BE2C (cell line): ENCODE measurements at regions not wholly inside any gene's neighbourhood (a gene's known extent, or its start where the extent isn't known, plus 50 kb on each side); places are given as distances from the start of the nearest gene placed in this dataset.

Experiments
- DNase-seq: peaks from one replicate; pipeline ENCODE4 v3.0.0-alpha.2; 2020
- H3K27me3 ChIP-seq: fragments of 250-450 bp; sonication (Bioruptor Pico); 2 replicates; pipeline ENCODE4 v1.5.1; 2020; ENCODE audit warnings: mild to moderate bottlenecking
- H3K36me3 ChIP-seq: fragments of 250-450 bp; sonication (Bioruptor Pico); 2 replicates; pipeline ENCODE4 v1.5.1; 2020; ENCODE audit warnings: mild to moderate bottlenecking
- H3K4me1 ChIP-seq: fragments of 250-450 bp; sonication (Bioruptor Pico); 2 replicates; pipeline ENCODE4 v1.5.1; 2020
- H3K4me3 ChIP-seq: 2 replicates; pipeline ENCODE4 v1.5.1; 2011; ENCODE audit warnings: low read depth, low read length
- H3K9me3 ChIP-seq: fragments of 250-450 bp; sonication (Bioruptor Pico); 2 replicates; pipeline ENCODE4 v1.5.1; 2020
- TF ChIP-seq, protein P1 (sequence below): IDR thresholded peaks from 2 replicates; pipeline ENCODE4 v1.5.1; 2012; ENCODE audit warnings: mild to moderate bottlenecking, low read depth, low read length

DNA sequence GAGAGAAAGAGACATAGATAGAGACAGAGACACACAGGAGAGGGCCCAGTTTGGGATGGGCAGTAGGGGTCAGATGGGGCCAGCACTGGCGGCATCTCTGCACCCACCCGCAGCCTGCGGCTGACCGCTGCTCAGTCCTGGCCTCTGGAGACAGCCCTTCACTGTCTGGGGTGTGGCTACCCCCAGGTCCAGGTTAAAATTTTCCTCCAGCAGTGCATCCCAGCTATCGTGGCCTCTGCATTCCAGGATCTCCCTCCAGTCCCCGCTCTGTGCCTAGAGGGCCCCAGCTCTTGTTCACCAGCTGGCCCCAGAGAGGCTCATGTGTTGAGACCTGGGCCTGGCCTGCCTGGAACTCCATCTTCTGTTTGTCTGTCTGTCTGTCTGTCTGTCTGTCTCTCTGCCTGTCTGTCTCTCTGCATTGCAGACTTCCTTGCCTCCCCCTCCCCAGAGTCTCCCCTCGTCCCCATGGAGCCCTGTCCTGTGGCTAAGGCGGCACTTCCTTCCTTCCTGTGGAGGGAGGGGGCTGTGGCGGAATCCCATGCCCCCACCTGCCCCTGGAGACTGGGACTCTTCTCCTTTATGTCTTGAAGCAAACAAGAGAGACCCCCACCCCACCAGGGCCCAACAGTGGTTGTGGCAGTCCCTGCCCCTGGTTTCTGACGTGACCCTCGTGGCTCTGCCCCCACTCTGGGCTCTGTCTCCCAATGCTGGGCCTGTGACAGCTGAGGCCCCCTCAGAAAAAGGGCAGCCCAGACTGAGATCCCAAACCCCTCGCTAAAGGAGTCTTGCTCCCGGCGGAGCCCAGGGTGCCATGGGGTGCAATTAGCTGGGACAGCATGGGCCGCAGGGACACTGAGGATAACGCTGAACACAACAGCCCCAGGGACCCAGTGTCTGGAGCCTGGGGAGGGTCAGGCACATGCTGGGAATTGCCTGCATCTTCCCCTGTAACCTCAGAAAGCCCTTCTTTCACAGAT lies 241.8 kb downstream of the NPHP4 start:
- no peaks in the 10 kb centered on the region for H3K27me3 ChIP-seq
- H3K4me1 ChIP-seq = no peaks in the 10 kb centered on the region
- no peak for DNase-seq
- H3K36me3 ChIP-seq = no peaks in the 10 kb centered on the region
- TF ChIP-seq, protein P1, sequence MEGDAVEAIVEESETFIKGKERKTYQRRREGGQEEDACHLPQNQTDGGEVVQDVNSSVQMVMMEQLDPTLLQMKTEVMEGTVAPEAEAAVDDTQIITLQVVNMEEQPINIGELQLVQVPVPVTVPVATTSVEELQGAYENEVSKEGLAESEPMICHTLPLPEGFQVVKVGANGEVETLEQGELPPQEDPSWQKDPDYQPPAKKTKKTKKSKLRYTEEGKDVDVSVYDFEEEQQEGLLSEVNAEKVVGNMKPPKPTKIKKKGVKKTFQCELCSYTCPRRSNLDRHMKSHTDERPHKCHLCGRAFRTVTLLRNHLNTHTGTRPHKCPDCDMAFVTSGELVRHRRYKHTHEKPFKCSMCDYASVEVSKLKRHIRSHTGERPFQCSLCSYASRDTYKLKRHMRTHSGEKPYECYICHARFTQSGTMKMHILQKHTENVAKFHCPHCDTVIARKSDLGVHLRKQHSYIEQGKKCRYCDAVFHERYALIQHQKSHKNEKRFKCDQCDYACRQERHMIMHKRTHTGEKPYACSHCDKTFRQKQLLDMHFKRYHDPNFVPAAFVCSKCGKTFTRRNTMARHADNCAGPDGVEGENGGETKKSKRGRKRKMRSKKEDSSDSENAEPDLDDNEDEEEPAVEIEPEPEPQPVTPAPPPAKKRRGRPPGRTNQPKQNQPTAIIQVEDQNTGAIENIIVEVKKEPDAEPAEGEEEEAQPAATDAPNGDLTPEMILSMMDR = no peak
- no peak overlapping the region for H3K4me3 ChIP-seq
- H3K9me3 ChIP-seq = no peaks in the 10 kb centered on the region

DNA sequence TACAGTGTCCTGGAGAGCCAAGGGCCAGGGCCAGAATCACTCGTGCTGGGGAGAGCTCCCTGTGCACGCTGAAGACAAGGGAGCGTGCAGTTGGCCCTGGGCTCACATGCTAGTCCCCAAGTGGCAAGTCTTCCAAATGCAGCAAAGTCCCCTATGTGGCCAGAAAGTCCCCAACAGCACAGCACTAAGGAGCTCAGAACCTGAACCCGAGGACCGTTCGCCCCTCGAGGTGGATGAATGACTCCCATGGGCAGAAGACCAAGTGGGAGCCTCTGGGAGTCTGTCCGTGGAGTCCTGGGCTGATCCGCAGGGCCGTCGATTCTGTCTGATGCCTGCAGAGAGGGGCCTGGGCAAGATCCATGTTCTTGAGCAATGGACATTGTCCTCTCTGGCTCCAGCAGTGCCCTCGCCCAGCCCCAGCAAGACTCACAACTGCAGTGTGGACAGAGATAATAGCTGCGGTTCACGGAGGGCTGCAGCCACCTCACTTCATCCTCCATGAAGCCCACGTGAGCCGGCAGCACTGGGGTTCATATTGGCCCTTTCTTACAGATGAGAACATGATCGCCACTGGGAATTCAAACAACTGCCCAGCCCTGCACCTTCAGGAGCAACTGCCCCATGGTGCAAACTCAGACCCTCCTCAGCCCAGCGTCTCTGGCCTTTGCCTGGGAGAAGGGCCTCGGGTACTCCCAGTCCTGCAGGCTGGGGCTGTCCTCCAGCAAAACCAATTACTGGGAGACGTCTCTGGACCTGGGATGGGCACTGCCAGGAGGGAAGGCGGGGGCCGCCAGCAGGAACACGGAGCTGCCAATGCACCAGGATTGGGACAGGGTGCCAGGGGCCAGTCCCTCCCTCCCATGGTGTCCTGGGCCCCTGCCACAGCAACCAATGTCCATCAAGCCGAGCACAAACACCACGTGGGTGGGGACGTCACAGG lies 243.7 kb downstream of the NPHP4 start:
- DNase-seq = no peak

DNA sequence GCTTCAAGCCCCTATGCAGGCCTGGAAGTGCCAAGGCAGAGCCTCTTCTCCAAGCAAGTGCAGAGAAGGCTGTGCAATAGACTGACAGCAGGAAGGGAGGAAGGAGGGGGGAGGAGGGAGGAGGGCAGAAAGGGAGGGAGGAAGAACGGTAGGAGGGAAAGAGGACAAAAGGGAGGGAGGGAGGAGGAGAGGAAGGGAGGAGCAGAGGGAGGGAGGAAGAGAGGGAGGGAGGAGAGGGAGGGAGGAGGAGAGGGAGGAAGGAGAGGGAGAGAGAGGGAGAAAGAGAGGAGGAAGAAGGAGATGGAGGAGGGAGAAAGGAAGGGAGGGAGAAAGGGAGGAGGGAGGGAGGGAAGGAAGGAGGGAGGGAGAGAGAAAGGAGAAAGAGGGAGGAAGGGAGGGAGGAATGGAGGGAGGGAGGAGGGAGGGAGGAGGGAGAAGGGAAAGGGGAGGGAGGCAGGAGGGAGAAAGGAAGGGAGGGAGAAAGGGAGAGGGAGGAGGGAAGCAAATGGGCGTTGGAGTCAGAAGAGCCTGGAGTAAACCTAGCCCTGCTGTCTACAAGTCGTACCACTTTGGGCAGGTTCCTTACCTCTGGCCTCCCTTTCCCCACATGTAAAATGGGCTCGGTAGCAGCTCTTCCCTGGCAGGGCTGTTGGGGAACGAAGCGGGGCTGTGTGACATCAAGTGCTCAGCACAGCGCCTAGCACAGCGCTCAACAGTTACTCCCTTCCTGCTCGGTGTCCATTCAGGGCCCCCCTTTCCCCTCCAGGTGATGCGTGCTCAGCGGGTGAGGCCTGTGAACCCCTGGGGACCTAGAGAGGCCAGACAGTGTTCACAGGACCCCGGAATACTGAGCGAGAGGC lies 244.6 kb downstream of the NPHP4 start:
- H3K27me3 ChIP-seq = no peaks in the 10 kb centered on the region
- no peaks in the 10 kb centered on the region for H3K4me1 ChIP-seq
- no peak overlapping the region for H3K4me3 ChIP-seq
- H3K9me3 ChIP-seq = no peaks in the 10 kb centered on the region
- TF ChIP-seq, protein P1 = no peak
- no peaks in the 10 kb centered on the region for H3K36me3 ChIP-seq
- no peak for DNase-seq

More for the DNA sequence above, 243.7 kb downstream of the NPHP4 start:
- TF ChIP-seq, protein P1 = no peak
- H3K36me3 ChIP-seq = no peaks in the 10 kb centered on the region
- no peaks in the 10 kb centered on the region for H3K9me3 ChIP-seq
- H3K27me3 ChIP-seq = no peaks in the 10 kb centered on the region
- H3K4me3 ChIP-seq = no peak overlapping the region
- no peaks in the 10 kb centered on the region for H3K4me1 ChIP-seq

DNA sequence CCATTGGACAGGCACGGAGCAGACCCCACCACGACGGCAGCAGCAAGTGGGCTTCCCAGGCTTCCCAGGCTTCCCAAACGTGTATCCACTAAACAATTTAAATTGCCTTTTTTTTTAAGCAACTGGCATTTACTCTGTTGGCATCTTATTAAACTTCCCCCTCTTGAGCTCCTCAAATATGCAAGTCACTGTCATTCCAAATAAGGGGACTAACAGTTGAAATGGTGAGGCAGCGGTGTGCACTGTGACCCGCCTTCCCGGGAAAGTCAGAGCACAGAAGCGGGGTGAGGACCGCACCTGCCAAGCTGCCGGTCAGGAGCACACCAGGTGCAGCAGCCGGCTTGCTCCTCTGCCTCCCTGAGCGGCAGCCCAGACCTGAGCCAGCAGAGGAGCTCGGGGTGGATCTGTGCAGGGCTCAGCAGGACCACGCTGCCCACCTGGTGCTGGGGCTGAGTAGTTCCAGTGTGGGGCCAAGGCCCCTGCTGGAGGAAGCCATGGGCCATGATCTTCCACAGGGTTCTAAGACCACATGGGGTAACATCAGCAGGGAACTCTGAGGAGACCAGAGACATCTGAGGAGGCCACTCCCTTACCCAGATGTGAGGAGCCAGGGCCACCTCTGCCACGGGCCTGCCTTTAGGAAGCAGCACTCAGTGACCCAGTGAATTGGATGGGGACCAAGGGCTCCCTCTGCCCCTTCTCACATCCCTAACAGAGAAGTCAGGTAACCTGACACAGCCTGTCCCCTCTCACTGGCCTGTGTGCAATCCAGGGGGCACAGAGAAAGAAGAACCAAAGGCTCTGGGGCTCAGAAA lies 245.4 kb downstream of the NPHP4 start:
- Histone ChIP-seq H3K9me3 (no peaks in the 10 kb centered on the region), H3K4me1 (no peaks in the 10 kb centered on the region), H3K4me3 (no peak overlapping the region), H3K36me3 (no peaks in the 10 kb centered on the region), H3K27me3 (no peaks in the 10 kb centered on the region)
- TF ChIP-seq, protein P1 = no peak
- no peak for DNase-seq

DNA sequence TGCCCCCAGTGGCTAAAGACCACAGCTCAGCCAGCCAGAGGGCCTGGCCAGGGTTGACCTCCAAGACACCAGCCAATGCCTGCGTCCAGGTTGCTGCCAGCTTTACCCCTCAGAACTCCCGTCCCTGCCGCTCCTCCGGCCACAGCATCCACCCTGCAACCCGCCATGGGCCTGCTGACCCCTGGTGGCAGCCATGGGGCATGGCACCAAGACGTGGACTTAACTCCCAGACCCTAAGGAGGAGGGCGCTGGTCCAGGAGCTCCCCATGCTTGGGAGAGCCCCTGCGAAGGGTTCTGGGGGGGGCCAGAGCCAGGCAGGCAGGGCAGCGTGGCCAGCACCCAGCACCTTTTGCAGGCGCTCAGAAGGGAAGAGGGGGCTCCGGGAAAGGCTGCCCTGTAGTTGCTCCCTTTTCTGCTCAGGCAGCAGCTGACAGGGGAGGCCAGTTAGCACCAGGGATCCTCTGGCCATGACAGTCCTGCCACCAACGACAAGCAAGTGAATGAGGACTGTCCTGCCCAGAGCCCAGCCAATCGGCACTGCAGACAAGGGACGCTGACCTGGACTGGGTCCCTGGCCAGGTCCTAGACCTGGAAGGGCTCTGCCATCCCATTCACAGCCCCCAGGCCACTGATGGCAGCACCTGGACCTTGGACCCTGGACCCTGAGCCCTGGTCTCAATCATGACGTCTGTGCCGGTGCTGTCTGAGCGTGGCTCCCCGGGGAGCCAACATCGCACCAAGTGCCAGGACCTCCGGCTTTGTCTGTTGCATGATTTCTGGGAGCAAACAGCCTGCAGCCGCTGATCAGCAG lies 246.2 kb downstream of the NPHP4 start:
- H3K36me3 ChIP-seq = no peaks in the 10 kb centered on the region
- H3K4me1 ChIP-seq = no peaks in the 10 kb centered on the region
- no peaks in the 10 kb centered on the region for H3K27me3 ChIP-seq
- DNase-seq = peak; percentile 68
- H3K9me3 ChIP-seq = no peaks in the 10 kb centered on the region
- H3K4me3 ChIP-seq = no peak overlapping the region
- TF ChIP-seq, protein P1 = peak; percentile 85
